OCI-LY1 (cell line): ENCODE measurements at regions not wholly inside any gene's neighbourhood (a gene's known extent, or its start where the extent isn't known, plus 50 kb on each side); places are given as distances from the start of the nearest gene placed in this dataset.

ENCODE experiments used
- CTCF ChIP-seq: fragments of 200-600 bp; sonication (generic), shearing (Covaris generic); IDR thresholded peaks from 2 replicates; pipeline ENCODE4 v1.5.1; 2017; ENCODE audit warnings: mild to moderate bottlenecking, antibody characterized with exemption, low read length, moderate library complexity, mixed read lengths
- EZH2 ChIP-seq: fragments of 200-600 bp; sonication (generic), shearing (Covaris generic); IDR thresholded peaks from 2 replicates; pipeline ENCODE4 v1.8.0; 2017; ENCODE audit warnings: borderline replicate concordance, mixed run types, mild to moderate bottlenecking, antibody characterized with exemption, low read length, moderate library complexity, mixed read lengths

- no peak for TF ChIP-seq CTCF
- TF ChIP-seq EZH2 = no peak
Observed at GRCh38 chr6:15106958-15107643, 138.8 kb upstream of the JARID2 start.
